Skeletal muscle cell (primary cell): ENCODE measurements at regions not wholly inside any gene's neighbourhood (a gene's known extent, or its start where the extent isn't known, plus 50 kb on each side); places are given as distances from the start of the nearest gene placed in this dataset.

Experiments used
- DNase-seq: peaks from one replicate; pipeline ENCODE4 v3.0.0-alpha.2; 2010; ENCODE audit warnings: low read depth
- H3K4me3 ChIP-seq: 2 replicates; pipeline ENCODE4 v1.5.1; 2011; ENCODE audit warnings: low read depth, mild to moderate bottlenecking, control low read depth, low read length, moderate library complexity

- no peak for DNase-seq
- no peak overlapping the region for H3K4me3 ChIP-seq
Measured at GRCh38 chr10:129328546-129328945, 138.5 kb upstream of the MGMT start.

- no peak overlapping the region for H3K4me3 ChIP-seq
- no peak for DNase-seq
Measured at GRCh38 chr10:129329385-129330055, 137.5 kb upstream of the MGMT start.

GRCh38 chr10:129330211-129330610 lies 136.8 kb upstream of the MGMT start:
- DNase-seq: no peak
- no peak overlapping the region for H3K4me3 ChIP-seq

GRCh38 chr10:129331207-129331838 lies 135.7 kb upstream of the MGMT start:
- no peak for DNase-seq

GRCh38 chr10:129331839-129332220 lies 135.2 kb upstream of the MGMT start:
- no peak for DNase-seq
- no peak overlapping the region for H3K4me3 ChIP-seq

More at GRCh38 chr10:129331207-129331838, 135.7 kb upstream of the MGMT start:
- H3K4me3 ChIP-seq: no peak overlapping the region

- DNase-seq: no peak
- H3K4me3 ChIP-seq: no peak overlapping the region
Measured at GRCh38 chr10:129332476-129332875, 134.6 kb upstream of the MGMT start.

GRCh38 chr10:129333706-129334105 lies 133.3 kb upstream of the MGMT start:
- DNase-seq: no peak
- no peak overlapping the region for H3K4me3 ChIP-seq

GRCh38 chr10:129334266-129334665 lies 132.8 kb upstream of the MGMT start:
- no peak overlapping the region for H3K4me3 ChIP-seq
- no peak for DNase-seq

- H3K4me3 ChIP-seq: no peak overlapping the region
- DNase-seq: no peak
Measured at GRCh38 chr10:129335396-129335795, 131.6 kb upstream of the MGMT start.

- no peak for DNase-seq
- H3K4me3 ChIP-seq: no peak overlapping the region
Measured at GRCh38 chr10:129335942-129336341, 131.1 kb upstream of the MGMT start.

GRCh38 chr10:129339191-129339590 lies 127.8 kb upstream of the MGMT start:
- no peak overlapping the region for H3K4me3 ChIP-seq
- DNase-seq: no peak

GRCh38 chr10:129339841-129340240 lies 127.2 kb upstream of the MGMT start:
- no peak overlapping the region for H3K4me3 ChIP-seq
- DNase-seq: no peak

- DNase-seq: no peak
- no peak overlapping the region for H3K4me3 ChIP-seq
Measured at GRCh38 chr10:129341087-129341486, 126.0 kb upstream of the MGMT start.

- no peak overlapping the region for H3K4me3 ChIP-seq
- no peak for DNase-seq
Measured at GRCh38 chr10:129342385-129342784, 124.7 kb upstream of the MGMT start.

GRCh38 chr10:129343141-129343540 lies 123.9 kb upstream of the MGMT start:
- no peak for DNase-seq
- no peak overlapping the region for H3K4me3 ChIP-seq

- no peak overlapping the region for H3K4me3 ChIP-seq
- DNase-seq: no peak
Measured at GRCh38 chr10:129344103-129344502, 122.9 kb upstream of the MGMT start.

GRCh38 chr10:129344731-129345355 lies 122.2 kb upstream of the MGMT start:
- DNase-seq: no peak
- no peak overlapping the region for H3K4me3 ChIP-seq

- no peak overlapping the region for H3K4me3 ChIP-seq
- no peak for DNase-seq
Measured at GRCh38 chr10:129345763-129346162, 121.3 kb upstream of the MGMT start.

GRCh38 chr10:129350690-129351089 lies 116.4 kb upstream of the MGMT start:
- DNase-seq: no peak
- H3K4me3 ChIP-seq: no peak overlapping the region

- no peak for DNase-seq
- H3K4me3 ChIP-seq: no peak overlapping the region
Measured at GRCh38 chr10:129353101-129353500, 113.9 kb upstream of the MGMT start.

GRCh38 chr10:129360046-129360445 lies 107.0 kb upstream of the MGMT start:
- H3K4me3 ChIP-seq: no peak overlapping the region
- DNase-seq: no peak
